ENCODE measurements at regions not wholly inside any gene's neighbourhood (a gene's known extent, or its start where the extent isn't known, plus 50 kb on each side); places are given as distances from the start of the nearest gene placed in this dataset.

DNA sequence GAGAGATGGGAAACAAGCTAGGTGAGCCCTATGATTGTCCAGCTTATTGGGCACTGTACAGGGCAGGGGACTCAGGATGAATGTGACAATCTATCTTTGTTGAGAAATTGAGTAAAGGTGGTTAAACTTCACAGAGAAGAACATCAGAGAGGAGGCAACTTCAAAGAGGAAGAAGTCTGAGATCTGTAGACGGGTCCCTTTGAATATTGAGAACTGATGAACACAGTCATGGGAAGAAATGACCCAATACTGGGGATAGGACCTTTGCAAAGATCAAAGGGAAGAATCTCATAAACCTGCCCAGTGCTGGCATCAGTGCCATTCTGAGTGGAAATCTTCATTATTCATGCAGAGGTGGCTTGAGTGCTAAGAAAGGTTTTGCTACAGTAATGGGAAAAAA lies 569.7 kb upstream of the KCNMB2 start:
- TF ChIP-seq, protein P1, sequence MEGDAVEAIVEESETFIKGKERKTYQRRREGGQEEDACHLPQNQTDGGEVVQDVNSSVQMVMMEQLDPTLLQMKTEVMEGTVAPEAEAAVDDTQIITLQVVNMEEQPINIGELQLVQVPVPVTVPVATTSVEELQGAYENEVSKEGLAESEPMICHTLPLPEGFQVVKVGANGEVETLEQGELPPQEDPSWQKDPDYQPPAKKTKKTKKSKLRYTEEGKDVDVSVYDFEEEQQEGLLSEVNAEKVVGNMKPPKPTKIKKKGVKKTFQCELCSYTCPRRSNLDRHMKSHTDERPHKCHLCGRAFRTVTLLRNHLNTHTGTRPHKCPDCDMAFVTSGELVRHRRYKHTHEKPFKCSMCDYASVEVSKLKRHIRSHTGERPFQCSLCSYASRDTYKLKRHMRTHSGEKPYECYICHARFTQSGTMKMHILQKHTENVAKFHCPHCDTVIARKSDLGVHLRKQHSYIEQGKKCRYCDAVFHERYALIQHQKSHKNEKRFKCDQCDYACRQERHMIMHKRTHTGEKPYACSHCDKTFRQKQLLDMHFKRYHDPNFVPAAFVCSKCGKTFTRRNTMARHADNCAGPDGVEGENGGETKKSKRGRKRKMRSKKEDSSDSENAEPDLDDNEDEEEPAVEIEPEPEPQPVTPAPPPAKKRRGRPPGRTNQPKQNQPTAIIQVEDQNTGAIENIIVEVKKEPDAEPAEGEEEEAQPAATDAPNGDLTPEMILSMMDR (IDR thresholded peaks at IDR 0.05 in 4 of 5, conservative IDR thresholded peaks at IDR 0.05 in 1 of 5): no peak
- no peak for TF ChIP-seq POLR2A (IDR thresholded peaks at IDR 0.05)
